Erythroblast (primary cell): ENCODE measurements at regions not wholly inside any gene's neighbourhood (a gene's known extent, or its start where the extent isn't known, plus 50 kb on each side); places are given as distances from the start of the nearest gene placed in this dataset.

Experiments used
- GATA1 ChIP-seq: IDR thresholded peaks from 2 replicates; pipeline ENCODE4 v1.6.1; 2011; ENCODE audit warnings: low read depth, mild to moderate bottlenecking, control low read depth, low read length, moderate library complexity
- POLR2A ChIP-seq: IDR thresholded peaks from 2 replicates; pipeline ENCODE4 v1.6.1; 2011; ENCODE audit warnings: mild to moderate bottlenecking, low read length

- TF ChIP-seq POLR2A, result no peak
- TF ChIP-seq GATA1, result no peak
These were observed 1895.1 kb downstream of the MRPL39 start for GRCh38 chr21:23712166-23712565.
